GM18505 (cell line): ENCODE measurements at regions not wholly inside any gene's neighbourhood (a gene's known extent, or its start where the extent isn't known, plus 50 kb on each side); places are given as distances from the start of the nearest gene placed in this dataset.
A peak's percentile ranks its signal among the peaks of the same experiment; 100 is the strongest.

ENCODE experiments used
- ATAC-seq: cut with Tn5 transposase; IDR thresholded peaks from one replicate; pipeline ENCODE4 v1.9.1; 2021; ENCODE audit not compliant: unreplicated experiment
- POLR2A ChIP-seq: IDR thresholded peaks from 4 replicates; pipeline ENCODE4 v1.6.1; 2011; ENCODE audit warnings: borderline replicate concordance; ENCODE audit not compliant: insufficient read depth, insufficient read length; ENCODE audit errors: extremely low read depth

GRCh38 chr4:38452009-38452408, 212.0 kb upstream of the KLF3 start:
- no peak for ATAC-seq
- no peak for TF ChIP-seq POLR2A

- TF ChIP-seq POLR2A, result no peak
- ATAC-seq, result no peak
Measured at GRCh38 chr4:38452542-38452941, 211.5 kb upstream of the KLF3 start.

- ATAC-seq, result no peak
- no peak for TF ChIP-seq POLR2A
Measured at GRCh38 chr4:38453253-38453881, 210.6 kb upstream of the KLF3 start.

GRCh38 chr4:38454284-38454683, 209.7 kb upstream of the KLF3 start:
- TF ChIP-seq POLR2A, result no peak
- no peak for ATAC-seq

- peak; percentile 78 for ATAC-seq
- peak; percentile 34 for TF ChIP-seq POLR2A
Measured at GRCh38 chr4:38455092-38455862, 208.7 kb upstream of the KLF3 start.

GRCh38 chr4:38456096-38456495, 207.9 kb upstream of the KLF3 start:
- no peak for ATAC-seq
- TF ChIP-seq POLR2A, result no peak

GRCh38 chr4:38461342-38461741, 202.7 kb upstream of the KLF3 start:
- TF ChIP-seq POLR2A, result no peak
- ATAC-seq, result no peak

GRCh38 chr4:38462367-38463055, 201.5 kb upstream of the KLF3 start:
- no peak for TF ChIP-seq POLR2A
- no peak for ATAC-seq

GRCh38 chr4:38463268-38463958, 200.6 kb upstream of the KLF3 start:
- no peak for TF ChIP-seq POLR2A
- no peak for ATAC-seq

- ATAC-seq, result no peak
- no peak for TF ChIP-seq POLR2A
Measured at GRCh38 chr4:38464328-38464727, 199.7 kb upstream of the KLF3 start.

- no peak for TF ChIP-seq POLR2A
- ATAC-seq, result no peak
Measured at GRCh38 chr4:38466401-38466800, 197.6 kb upstream of the KLF3 start.

- no peak for ATAC-seq
- no peak for TF ChIP-seq POLR2A
Measured at GRCh38 chr4:38467296-38467695, 196.7 kb upstream of the KLF3 start.

- no peak for TF ChIP-seq POLR2A
- no peak for ATAC-seq
Measured at GRCh38 chr4:38468339-38468866, 195.6 kb upstream of the KLF3 start.

GRCh38 chr4:38469410-38469809, 194.6 kb upstream of the KLF3 start:
- no peak for ATAC-seq
- TF ChIP-seq POLR2A, result no peak

- no peak for TF ChIP-seq POLR2A
- ATAC-seq, result no peak
Measured at GRCh38 chr4:38470735-38471262, 193.2 kb upstream of the KLF3 start.
